ENCODE measurements at regions not wholly inside any gene's neighbourhood (a gene's known extent, or its start where the extent isn't known, plus 50 kb on each side); places are given as distances from the start of the nearest gene placed in this dataset.

- TF ChIP-seq CTCF (IDR thresholded peaks at IDR 0.05) (no peak), EP300 (IDR thresholded peaks at IDR 0.05) (no peak), POLR2AphosphoS5 (IDR thresholded peaks at IDR 0.05) (no peak), POLR2A (IDR thresholded peaks at IDR 0.05) (no peak)
Observed at GRCh38 chr20:39216195-39216594, 254.1 kb downstream of the DHX35 start.

All from sigmoid colon (tissue), 4 donors.